Chondrocyte (in vitro differentiated cells): ENCODE measurements at regions not wholly inside any gene's neighbourhood (a gene's known extent, or its start where the extent isn't known, plus 50 kb on each side); places are given as distances from the start of the nearest gene placed in this dataset.
"Not testable (repeated sequence)": the region's sequence is repeated elsewhere in the genome, so short reads cannot be mapped to it uniquely, and the experiment has no call there.

Experiments used
- DNase-seq: peaks from one replicate; pipeline ENCODE4 v3.0.0; 2021; ENCODE audit warnings: mixed read lengths, low spot score
- H3K27ac Mint-ChIP-seq: one replicate; pipeline ENCODE4 v1.8.0; 2021; ENCODE audit warnings: mild to moderate bottlenecking, moderate library complexity, mixed read lengths; ENCODE audit not compliant: unreplicated experiment
- H3K27me3 Mint-ChIP-seq: 2 replicates; pipeline ENCODE4 v1.8.0; 2021; ENCODE audit warnings: low read depth, mixed read lengths
- H3K36me3 Mint-ChIP-seq: 2 replicates; pipeline ENCODE4 v1.8.0; 2021; ENCODE audit warnings: low read depth, mixed read lengths
- H3K4me1 Mint-ChIP-seq: 2 replicates; pipeline ENCODE4 v1.8.0; 2021; ENCODE audit warnings: low read depth, mild to moderate bottlenecking, mixed read lengths
- H3K4me3 Mint-ChIP-seq: one replicate; pipeline ENCODE4 v1.8.0; 2021; ENCODE audit warnings: mild to moderate bottlenecking, moderate library complexity, mixed read lengths; ENCODE audit not compliant: unreplicated experiment
- H3K9me3 Mint-ChIP-seq: 2 replicates; pipeline ENCODE4 v1.8.0; 2021; ENCODE audit warnings: low read depth, mixed read lengths
- TF ChIP-seq, protein P1 (sequence below): fragments of 200-600 bp; sonication (generic); IDR thresholded peaks from 2 replicates; pipeline ENCODE4 v1.5.0; 2021; ENCODE audit warnings: antibody characterized with exemption, mild to moderate bottlenecking, moderate library complexity

DNA sequence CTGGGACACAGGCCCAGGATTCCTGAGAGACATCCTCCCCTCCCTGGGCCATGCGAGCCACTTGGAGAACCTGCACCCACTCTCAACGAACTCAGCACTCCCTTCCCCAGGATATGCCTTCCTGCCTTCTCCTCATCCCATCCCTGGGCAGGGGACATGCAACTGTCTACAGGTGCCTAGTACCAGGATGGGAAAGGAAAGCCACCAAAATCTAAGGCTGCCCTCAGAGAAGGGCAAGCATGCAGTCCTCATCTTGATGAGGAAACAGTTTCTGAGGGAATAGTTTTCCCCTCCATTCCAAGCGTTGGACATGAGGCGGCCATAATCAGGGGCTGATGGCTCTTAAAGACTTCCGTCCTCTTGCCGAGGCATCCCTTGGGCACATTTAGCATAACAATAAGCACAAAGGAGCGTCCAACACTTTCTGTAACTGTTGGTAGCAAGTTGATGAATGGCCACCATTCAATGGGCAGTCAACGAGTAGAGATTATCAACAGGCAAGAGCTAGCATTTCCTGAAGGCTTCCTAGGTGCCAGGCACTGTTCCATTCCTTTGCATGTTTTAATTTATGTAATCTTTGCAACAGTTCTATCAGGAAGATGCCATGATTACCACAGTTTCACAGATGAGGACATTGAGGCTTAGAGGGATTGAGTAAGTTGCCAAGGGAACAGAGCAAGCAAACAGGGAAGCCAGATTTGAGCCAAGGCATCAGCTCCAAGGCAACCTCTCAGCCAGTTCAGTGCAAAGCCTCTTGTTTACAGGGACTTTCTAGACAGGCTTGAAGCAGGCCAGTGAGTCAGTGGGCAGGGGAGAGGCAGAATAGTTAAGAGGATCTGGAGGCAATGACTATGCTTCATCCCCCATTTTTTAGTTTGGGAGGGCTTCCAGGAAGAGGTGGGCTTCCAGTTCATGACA is 105.1 kb downstream of the SINHCAF start:
- Mint-ChIP-seq H3K4me1 (no peaks in the 10 kb centered on the region), H3K27ac (no peak overlapping the region), H3K9me3 (no peaks in the 10 kb centered on the region), H3K36me3 (peaks cover 3% of the 10 kb centered on the region), H3K27me3 (peaks cover 43% of the 10 kb centered on the region), H3K4me3 (no peak overlapping the region)
- DNase-seq: no peak
- TF ChIP-seq, protein P1, sequence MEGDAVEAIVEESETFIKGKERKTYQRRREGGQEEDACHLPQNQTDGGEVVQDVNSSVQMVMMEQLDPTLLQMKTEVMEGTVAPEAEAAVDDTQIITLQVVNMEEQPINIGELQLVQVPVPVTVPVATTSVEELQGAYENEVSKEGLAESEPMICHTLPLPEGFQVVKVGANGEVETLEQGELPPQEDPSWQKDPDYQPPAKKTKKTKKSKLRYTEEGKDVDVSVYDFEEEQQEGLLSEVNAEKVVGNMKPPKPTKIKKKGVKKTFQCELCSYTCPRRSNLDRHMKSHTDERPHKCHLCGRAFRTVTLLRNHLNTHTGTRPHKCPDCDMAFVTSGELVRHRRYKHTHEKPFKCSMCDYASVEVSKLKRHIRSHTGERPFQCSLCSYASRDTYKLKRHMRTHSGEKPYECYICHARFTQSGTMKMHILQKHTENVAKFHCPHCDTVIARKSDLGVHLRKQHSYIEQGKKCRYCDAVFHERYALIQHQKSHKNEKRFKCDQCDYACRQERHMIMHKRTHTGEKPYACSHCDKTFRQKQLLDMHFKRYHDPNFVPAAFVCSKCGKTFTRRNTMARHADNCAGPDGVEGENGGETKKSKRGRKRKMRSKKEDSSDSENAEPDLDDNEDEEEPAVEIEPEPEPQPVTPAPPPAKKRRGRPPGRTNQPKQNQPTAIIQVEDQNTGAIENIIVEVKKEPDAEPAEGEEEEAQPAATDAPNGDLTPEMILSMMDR: no peak

DNA sequence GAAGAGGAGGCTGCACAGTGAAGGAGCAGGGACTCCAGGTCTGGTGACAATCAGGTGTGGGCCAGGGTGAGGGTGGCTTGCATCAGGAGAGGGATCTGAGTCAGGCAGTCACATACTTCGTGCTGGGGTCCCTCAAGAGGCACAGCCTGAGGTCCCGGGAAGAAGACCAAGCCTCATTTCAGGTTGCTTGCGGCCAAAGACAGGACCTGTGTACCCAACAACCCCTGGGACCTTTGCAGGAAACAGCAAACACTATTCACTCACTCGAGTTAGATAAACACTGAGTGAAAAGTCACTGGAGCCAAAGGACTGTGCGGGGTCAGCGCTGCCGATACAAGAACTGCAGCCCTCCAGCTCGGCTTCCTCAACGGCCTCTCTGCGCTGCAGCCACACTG is 104.4 kb downstream of the SINHCAF start:
- Mint-ChIP-seq H3K27ac (no peak overlapping the region), H3K36me3 (peaks cover 2% of the 10 kb centered on the region), H3K9me3 (no peaks in the 10 kb centered on the region), H3K4me1 (no peaks in the 10 kb centered on the region), H3K27me3 (peaks cover 36% of the 10 kb centered on the region), H3K4me3 (no peak overlapping the region)
- DNase-seq: no peak
- TF ChIP-seq, protein P1: no peak

DNA sequence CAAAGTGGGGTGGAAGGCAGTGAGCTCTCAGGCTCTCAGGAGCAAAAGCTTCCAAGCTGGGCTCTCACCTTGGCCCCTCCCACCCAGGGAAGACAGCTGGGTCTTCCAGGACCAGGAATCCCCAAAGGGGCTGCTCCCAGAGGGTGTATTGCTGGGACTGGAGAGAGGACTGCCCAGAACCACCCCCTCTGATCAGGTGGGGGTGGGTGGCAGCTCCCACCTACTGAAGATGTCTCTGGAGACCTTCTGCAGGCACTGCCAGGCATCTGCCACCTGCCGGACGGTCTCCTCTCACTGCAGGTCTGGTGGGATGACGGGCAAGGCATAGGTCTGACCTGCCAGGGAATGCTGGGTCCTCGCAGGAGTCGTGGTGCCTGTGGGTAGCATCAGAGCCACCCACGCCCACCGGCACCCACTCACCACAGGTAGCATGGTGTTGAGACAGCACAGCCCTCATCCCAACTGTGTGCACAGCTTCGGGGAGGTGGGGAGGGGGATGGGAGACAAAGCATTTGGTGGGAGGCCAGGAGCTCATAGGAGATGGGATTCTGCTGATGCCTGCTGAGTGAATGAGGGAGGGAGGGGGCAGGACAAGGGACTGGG is 103.2 kb downstream of the SINHCAF start:
- H3K27me3 Mint-ChIP-seq: peaks cover 25% of the 10 kb centered on the region
- no peaks in the 10 kb centered on the region for H3K36me3 Mint-ChIP-seq
- H3K27ac Mint-ChIP-seq: no peak overlapping the region
- H3K4me1 Mint-ChIP-seq: no peaks in the 10 kb centered on the region
- DNase-seq: no peak
- TF ChIP-seq, protein P1: no peak
- no peaks in the 10 kb centered on the region for H3K9me3 Mint-ChIP-seq
- H3K4me3 Mint-ChIP-seq: no peak overlapping the region

DNA sequence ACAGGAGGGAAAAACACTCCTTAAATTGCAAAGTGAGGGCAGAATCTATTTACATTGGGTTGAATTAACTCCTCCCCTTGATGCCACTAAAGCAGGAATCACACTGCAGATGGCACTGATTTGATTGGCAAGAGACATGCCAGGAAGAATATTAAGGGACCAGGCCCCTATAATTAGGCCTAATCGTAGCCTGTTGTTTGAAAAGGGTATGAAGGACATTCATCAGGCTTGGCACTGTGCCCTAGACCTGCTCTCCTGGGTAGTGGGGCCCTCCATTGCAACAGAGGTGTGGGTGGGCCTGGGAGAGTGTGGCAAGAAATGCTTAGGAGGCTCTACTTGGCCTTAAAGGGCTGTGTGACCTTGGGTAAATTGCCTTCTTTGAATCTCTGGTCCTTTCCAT is 102.3 kb downstream of the SINHCAF start:
- peaks cover 19% of the 10 kb centered on the region for H3K27me3 Mint-ChIP-seq
- not testable (repeated sequence) for H3K9me3 Mint-ChIP-seq, H3K27ac Mint-ChIP-seq, H3K4me1 Mint-ChIP-seq, H3K4me3 Mint-ChIP-seq, H3K36me3 Mint-ChIP-seq, DNase-seq

DNA sequence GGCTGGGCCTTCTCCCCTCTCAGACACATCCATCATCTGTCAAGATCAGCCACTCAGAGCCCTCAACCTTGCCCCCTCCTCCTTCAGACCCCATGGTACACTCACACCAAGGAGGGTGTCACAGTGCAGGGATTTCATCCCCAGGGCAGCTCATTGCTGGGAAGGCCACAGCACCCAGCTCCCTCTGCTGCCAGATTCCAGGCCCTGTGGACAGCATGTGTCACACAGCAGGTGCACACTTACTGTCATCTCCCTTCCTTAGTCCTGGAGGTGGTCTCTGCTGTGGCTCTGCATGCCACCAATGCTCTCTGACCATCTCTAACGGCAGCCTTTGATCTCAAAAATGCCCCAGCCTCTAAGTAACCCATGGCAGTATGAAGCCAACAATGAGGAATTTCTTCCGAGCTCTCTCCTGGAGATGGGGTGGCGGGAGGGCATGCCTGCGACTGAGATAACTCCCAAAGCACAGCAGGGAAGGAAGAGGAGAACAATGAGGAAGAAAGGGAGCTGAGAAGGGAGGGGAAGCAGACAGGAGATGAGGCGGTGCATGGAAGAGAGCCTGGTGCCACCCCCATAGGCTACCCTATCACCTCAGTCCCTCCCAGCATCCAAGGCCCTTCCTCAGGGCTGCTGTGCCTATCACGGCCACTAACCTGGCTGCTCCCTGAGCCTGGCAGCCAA is 101.0 kb downstream of the SINHCAF start:
- no peaks in the 10 kb centered on the region for H3K36me3 Mint-ChIP-seq
- no peaks in the 10 kb centered on the region for H3K9me3 Mint-ChIP-seq
- no peak overlapping the region for H3K27ac Mint-ChIP-seq
- TF ChIP-seq, protein P1: no peak
- DNase-seq: no peak
- no peak overlapping the region for H3K4me3 Mint-ChIP-seq
- H3K4me1 Mint-ChIP-seq: no peaks in the 10 kb centered on the region
- H3K27me3 Mint-ChIP-seq: peaks cover 13% of the 10 kb centered on the region
